NCI-H146 (cell line): ENCODE measurements at regions not wholly inside any gene's neighbourhood (a gene's known extent, or its start where the extent isn't known, plus 50 kb on each side); places are given as distances from the start of the nearest gene placed in this dataset.
A peak's percentile ranks its signal among the peaks of the same experiment; 100 is the strongest.
"Not testable (repeated sequence)": the region's sequence is repeated elsewhere in the genome, so short reads cannot be mapped to it uniquely, and the experiment has no call there.

ENCODE experiments used
- DNase-seq: peaks from one replicate; lab custom pipeline; 2025; lab: John Stamatoyannopoulos, UW

DNA sequence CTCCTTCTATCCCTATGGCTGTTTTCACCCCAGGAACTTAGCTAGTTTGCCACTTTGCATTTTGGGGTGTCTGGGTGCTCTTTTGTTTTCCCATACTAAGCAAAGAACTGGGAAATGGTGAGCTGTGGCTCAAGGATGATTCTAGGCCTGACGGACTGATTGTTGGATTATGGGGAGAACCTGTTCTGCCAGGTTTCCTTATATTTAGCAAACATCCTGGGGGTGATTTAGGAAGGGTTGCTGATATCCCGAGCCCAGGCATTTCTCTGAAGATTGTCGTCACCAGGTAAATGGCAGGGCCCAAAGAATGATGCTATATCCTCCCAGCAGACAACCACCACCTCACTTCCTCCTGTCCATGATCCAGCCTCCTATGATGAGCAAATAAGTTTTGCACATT, 72.1 kb upstream of the GRB10 start:
- DNase-seq = no peak

DNA sequence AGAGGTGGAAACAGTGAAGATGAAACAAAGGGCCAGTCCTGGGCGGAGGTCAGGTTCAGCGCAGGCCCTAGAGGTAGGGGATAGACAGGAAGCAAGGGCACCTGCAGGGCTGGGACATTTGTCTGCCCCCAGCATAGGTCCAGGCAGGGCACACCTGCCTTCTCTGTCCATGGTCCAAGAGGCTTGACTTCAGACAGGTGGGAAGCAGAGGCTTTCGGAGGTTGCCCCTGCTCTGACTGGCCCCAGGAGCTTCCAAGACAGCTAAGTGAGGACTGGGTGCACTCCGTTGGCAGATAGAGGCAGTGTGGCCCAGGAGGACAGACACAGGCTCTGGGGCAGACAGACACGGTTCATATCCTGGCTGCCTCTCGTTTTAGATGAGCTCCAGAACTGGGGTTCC, 71.6 kb upstream of the GRB10 start:
- DNase-seq = no peak

DNA sequence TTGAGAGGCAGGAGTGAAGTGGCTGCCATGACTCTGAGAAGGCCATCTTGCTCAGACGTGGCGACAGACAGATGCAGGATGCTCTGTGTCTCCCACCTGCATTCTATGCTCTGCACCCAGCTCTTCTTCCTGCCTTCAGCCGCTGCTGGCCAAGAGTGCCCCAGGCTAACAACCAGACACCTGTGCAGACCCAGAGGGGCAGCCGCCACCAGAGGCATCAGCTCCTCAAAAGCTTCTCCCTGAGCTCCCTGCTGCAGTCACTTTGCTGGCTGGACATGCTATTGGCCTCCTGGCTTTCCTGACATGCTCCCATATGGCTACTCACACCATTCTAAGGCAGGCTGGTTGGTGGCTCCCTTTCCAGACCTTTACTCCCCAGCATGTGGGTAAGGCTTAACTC, 70.6 kb upstream of the GRB10 start:
- DNase-seq = peak; percentile 48

- no peak for DNase-seq
Measured at GRCh38 chr7:50852901-50853300, 70.2 kb upstream of the GRB10 start.

DNA sequence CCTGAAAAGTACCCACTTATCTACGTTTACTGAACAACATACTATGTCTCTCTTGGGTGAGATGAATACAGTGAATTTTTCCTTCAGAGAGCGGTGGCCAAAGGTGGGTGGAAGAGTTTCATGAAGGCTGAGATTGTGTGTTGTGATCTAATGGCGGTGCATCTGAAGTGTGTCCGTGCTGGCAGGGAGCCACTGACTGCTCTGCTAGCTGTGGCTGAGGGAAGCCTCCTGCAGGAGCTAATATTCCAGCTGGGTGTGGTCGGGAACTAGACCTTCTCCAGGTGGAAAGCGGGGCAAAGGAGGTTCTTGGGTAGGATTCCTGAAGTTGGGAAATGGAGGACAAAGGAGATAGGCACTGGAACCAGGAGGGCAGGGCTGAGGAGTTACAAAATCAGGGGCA, 69.2 kb upstream of the GRB10 start:
- DNase-seq = no peak

DNA sequence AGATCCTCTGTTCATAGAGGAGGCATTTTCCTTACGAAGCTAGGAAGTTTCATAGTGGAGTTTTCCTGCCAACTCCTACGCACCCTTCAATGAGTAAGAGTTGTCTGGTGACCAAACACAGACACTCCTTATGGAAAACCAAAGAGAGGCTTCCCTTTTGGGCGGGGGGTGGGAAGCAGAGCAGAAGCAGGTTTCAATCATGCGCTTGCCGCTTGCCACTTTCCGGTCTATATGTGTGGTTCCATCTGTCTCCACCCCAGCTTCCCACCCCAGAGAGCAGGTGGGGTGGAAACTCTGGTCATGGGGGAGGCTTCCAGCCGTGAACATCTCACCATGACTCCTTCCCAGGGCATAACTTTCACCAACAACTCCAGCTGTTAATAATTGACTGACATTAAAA, 68.8 kb upstream of the GRB10 start:
- peak; percentile 20 for DNase-seq

- no peak for DNase-seq
Measured at GRCh38 chr7:50849991-50850390, 67.3 kb upstream of the GRB10 start.

DNA sequence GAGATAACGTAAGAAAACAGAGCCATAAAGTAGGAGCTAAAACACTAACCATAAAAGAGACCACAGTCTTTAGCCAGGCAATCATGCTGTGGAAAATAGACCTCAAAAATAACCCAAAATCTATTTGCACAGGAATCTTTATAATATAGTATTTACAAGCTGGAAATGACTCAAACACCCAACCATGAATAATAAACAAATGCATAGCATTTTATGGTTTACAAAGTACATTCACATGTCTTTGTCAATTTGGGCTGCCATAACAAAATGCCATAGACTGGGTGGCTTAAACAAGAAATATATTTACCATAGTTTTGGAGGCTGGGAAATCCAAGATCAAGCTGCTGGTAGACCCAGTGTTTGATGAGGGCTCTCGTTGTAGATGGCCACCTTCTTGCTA, 65.5 kb upstream of the GRB10 start:
- DNase-seq = no peak

DNA sequence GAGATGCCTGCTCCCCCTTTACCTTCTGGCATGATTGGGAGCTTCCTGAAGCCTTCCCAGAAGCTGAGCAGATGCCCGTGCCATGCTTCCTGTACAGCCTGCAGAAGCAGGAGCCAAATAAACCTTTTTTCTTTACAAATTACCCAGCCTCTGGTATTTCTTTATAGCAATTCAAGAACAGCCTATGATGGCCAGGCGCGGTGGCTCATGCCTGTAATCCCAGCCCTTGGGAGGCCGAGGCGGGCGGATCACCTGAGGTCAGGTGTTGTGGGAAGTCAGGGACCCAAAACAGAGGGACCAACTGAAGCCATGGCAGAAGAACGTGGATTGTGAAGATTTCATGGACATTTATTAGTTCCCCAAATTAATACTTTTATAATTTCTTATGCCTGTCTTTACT, 62.2 kb upstream of the GRB10 start:
- not testable (repeated sequence) for DNase-seq

DNA sequence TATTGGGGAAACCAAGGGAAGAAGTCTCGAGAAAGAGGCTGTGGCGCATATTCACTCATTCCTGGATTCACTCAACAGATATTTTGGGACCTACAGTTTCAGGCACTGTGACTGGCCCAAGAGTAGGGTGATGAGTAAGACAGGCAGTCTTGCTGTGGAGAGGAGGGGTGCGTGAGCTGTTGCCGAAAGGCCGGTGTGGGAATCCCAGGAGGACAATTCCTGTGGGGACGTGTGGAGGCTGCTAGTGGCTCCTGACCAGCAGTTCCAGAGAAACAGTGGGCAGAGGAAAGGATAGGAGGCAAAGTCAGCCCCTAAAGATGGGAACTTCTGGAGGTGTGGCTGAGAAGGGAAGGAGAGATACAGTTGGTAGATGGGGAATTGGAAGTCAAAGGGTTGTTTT, 59.3 kb upstream of the GRB10 start:
- no peak for DNase-seq

GRCh38 chr7:50838675-50839377, 56.1 kb upstream of the GRB10 start:
- no peak for DNase-seq

DNA sequence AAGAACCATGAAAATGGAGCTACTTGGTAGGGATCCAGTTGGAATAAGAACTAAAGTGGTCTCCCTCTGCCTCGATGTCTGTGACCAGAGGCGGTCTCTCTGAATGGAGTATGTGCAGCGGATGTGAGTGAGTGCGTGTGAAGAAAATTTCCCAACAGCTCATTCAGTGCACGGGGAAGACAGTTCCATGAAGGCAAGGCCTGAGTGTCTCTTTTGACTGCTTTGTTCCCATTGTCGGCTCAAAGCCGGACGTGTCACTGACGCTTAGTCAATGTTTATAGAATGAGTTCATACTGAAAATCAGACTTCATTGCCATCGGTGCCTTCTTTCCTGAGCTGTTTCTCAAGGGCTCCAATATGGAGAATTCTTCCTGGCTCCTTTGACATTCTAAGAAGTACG, 55.3 kb upstream of the GRB10 start:
- DNase-seq = no peak

GRCh38 chr7:50836646-50837045, 54.0 kb upstream of the GRB10 start:
- DNase-seq = no peak

- DNase-seq = no peak
Measured at GRCh38 chr7:50835156-50835555, 52.5 kb upstream of the GRB10 start.

GRCh38 chr7:50834679-50835078, 52.0 kb upstream of the GRB10 start:
- DNase-seq = no peak

- no peak for DNase-seq
Measured at GRCh38 chr7:50834031-50834535, 51.4 kb upstream of the GRB10 start.

GRCh38 chr7:50832744-50833143, 50.0 kb upstream of the GRB10 start:
- no peak for DNase-seq
